OCI-LY1 (cell line): ENCODE measurements at regions not wholly inside any gene's neighbourhood (a gene's known extent, or its start where the extent isn't known, plus 50 kb on each side); places are given as distances from the start of the nearest gene placed in this dataset.

ENCODE experiments used
- H2AFZ ChIP-seq: fragments of 200-600 bp; sonication (generic), shearing (Covaris generic); 2 replicates; pipeline ENCODE4 v1.6.0; 2014; ENCODE audit warnings: antibody characterized with exemption, mild to moderate bottlenecking, low read length
- H3F3A ChIP-seq: fragments of 200-600 bp; sonication (generic), shearing (Covaris generic); 2 replicates; pipeline ENCODE4 v1.6.0; 2014; ENCODE audit warnings: mild to moderate bottlenecking, antibody characterized with exemption, low read length, moderate library complexity; ENCODE audit not compliant: insufficient read depth
- H3K27ac ChIP-seq: fragments of 200-600 bp; sonication (generic); 2 replicates; pipeline ENCODE4 v1.5.1; 2014; ENCODE audit warnings: low read length, mixed run types, mild to moderate bottlenecking, low read depth; ENCODE audit not compliant: poor library complexity, severe bottlenecking
- H3K27me3 ChIP-seq: fragments of 200-600 bp; sonication (generic); 2 replicates; pipeline ENCODE4 v1.6.0; 2014; ENCODE audit warnings: antibody characterized with exemption, mild to moderate bottlenecking, low read length, moderate library complexity; ENCODE audit not compliant: insufficient read depth
- H3K36me3 ChIP-seq: fragments of 200-600 bp; sonication (generic); 2 replicates; pipeline ENCODE4 v1.6.1; 2014; ENCODE audit warnings: mild to moderate bottlenecking, antibody characterized with exemption, low read length, moderate library complexity, mixed read lengths; ENCODE audit not compliant: insufficient read depth
- H3K4me1 ChIP-seq: fragments of 200-600 bp; sonication (generic); 2 replicates; pipeline ENCODE4 v1.5.1; 2014; ENCODE audit warnings: mild to moderate bottlenecking, low read length, moderate library complexity; ENCODE audit not compliant: insufficient read depth, severe bottlenecking
- H3K4me2 ChIP-seq: fragments of 200-600 bp; sonication (generic), shearing (Covaris generic); 2 replicates; pipeline ENCODE4 v1.6.1; 2014; ENCODE audit warnings: low read length
- H3K4me3 ChIP-seq: fragments of 200-600 bp; sonication (generic); 2 replicates; pipeline ENCODE4 v1.5.1; 2014; ENCODE audit warnings: low read length, low read depth, mild to moderate bottlenecking, mixed read lengths; ENCODE audit not compliant: poor library complexity, severe bottlenecking
- H3K79me2 ChIP-seq: fragments of 200-600 bp; shearing (Covaris generic); 2 replicates; pipeline ENCODE4 v1.6.1; 2016; ENCODE audit warnings: mixed run types, low read length, mixed read lengths; ENCODE audit not compliant: insufficient read depth
- H3K9ac ChIP-seq: fragments of 200-600 bp; sonication (generic), shearing (Covaris generic); 2 replicates; pipeline ENCODE4 v1.6.1; 2014; ENCODE audit warnings: mild to moderate bottlenecking, low read length, mixed read lengths
- H3K9me2 ChIP-seq: fragments of 200-600 bp; sonication (generic), shearing (Covaris generic); 2 replicates; pipeline ENCODE4 v1.6.1; 2014; ENCODE audit warnings: low read depth, mild to moderate bottlenecking, low read length, mixed read lengths
- H3K9me3 ChIP-seq: fragments of 200-600 bp; shearing (Covaris generic); 2 replicates; pipeline ENCODE4 v1.6.1; 2014; ENCODE audit warnings: low read length, mixed read lengths
- H4K20me1 ChIP-seq: fragments of 200-600 bp; sonication (generic), shearing (Covaris generic); 2 replicates; pipeline ENCODE4 v1.6.0; 2016; ENCODE audit warnings: mild to moderate bottlenecking, low read length; ENCODE audit not compliant: insufficient read depth
- CTCF ChIP-seq: fragments of 200-600 bp; sonication (generic), shearing (Covaris generic); IDR thresholded peaks from 2 replicates; pipeline ENCODE4 v1.5.1; 2017; ENCODE audit warnings: mild to moderate bottlenecking, antibody characterized with exemption, low read length, moderate library complexity, mixed read lengths
- EZH2 ChIP-seq: fragments of 200-600 bp; sonication (generic), shearing (Covaris generic); IDR thresholded peaks from 2 replicates; pipeline ENCODE4 v1.8.0; 2017; ENCODE audit warnings: borderline replicate concordance, mixed run types, mild to moderate bottlenecking, antibody characterized with exemption, low read length, moderate library complexity, mixed read lengths

DNA sequence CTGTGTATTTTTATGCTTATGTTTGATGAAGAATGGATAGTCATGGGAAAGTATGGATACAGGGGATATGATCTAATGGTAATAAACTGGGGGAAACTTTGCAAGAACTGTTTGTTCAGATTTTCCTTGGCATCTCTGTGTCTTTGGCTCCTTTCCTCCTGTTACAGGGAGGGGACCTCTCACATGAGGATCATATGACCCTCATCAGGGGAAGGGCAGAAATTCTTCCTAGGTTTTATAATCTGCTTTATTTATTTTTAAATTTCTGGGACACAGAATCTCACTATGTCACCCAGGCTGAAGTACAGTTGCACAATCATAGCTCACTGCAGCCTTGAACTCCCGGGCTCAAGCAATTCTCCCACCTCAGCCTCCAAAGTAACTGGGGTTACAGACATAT is 526.5 kb downstream of the CCER1 start:
- Histone ChIP-seq H3K79me2 (no peaks in the 10 kb centered on the region), H3K27me3 (no peaks in the 10 kb centered on the region), H3K9ac (no peak overlapping the region), H3K27ac (no peak overlapping the region), H3K4me3 (no peak overlapping the region), H3K9me2 (no peaks in the 10 kb centered on the region), H3F3A (no peaks in the 10 kb centered on the region), H3K9me3 (no peaks in the 10 kb centered on the region), H3K4me1 (no peaks in the 10 kb centered on the region), H3K36me3 (no peaks in the 10 kb centered on the region), H4K20me1 (no peaks in the 10 kb centered on the region), H3K4me2 (no peak overlapping the region), H2AFZ (no peak overlapping the region)
- no peak for TF ChIP-seq CTCF
- no peak for TF ChIP-seq EZH2

- H3K4me2 ChIP-seq: no peak overlapping the region
- TF ChIP-seq EZH2 (no peak), CTCF (no peak)
Measured at GRCh38 chr12:90423965-90424364, 531.0 kb downstream of the CCER1 start.

DNA sequence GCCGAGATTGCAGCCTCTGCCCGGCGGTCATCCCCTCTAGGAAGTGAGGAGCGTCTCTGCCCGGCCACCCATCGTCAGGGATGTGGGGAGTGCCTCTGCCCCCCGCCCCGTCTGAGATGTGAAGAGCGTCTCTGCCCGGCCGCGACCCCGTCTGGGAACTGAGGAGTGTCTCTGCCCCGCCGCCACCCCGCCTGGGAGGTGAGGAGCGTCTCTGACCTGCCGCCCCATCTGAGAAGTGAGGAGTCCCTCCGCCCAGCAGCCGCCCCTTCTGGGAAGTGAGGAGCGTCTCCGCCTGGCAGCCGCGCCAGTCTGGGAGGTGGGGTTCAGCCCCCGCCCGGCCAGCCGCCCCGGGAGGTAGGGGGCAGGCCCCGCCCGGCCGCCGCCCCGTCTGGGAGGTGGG is 544.0 kb downstream of the CCER1 start:
- no peaks in the 10 kb centered on the region for H3K4me1 ChIP-seq
- H3F3A ChIP-seq: no peaks in the 10 kb centered on the region
- no peaks in the 10 kb centered on the region for H3K9me3 ChIP-seq
- H3K4me2 ChIP-seq: no peak overlapping the region
- H3K9ac ChIP-seq: no peak overlapping the region
- no peaks in the 10 kb centered on the region for H3K27me3 ChIP-seq
- no peaks in the 10 kb centered on the region for H3K79me2 ChIP-seq
- H4K20me1 ChIP-seq: no peaks in the 10 kb centered on the region
- TF ChIP-seq EZH2 (no peak), CTCF (no peak)
- H3K36me3 ChIP-seq: no peaks in the 10 kb centered on the region
- H3K27ac ChIP-seq: no peak overlapping the region
- no peaks in the 10 kb centered on the region for H3K9me2 ChIP-seq
- no peak overlapping the region for H2AFZ ChIP-seq
- H3K4me3 ChIP-seq: no peak overlapping the region

More at GRCh38 chr12:90423965-90424364, 531.0 kb downstream of the CCER1 start:
- no peaks in the 10 kb centered on the region for H4K20me1 ChIP-seq
- H3K4me1 ChIP-seq: no peaks in the 10 kb centered on the region
- no peak overlapping the region for H2AFZ ChIP-seq
- no peaks in the 10 kb centered on the region for H3K27me3 ChIP-seq
- no peak overlapping the region for H3K9ac ChIP-seq
- H3K79me2 ChIP-seq: no peaks in the 10 kb centered on the region
- H3K36me3 ChIP-seq: no peaks in the 10 kb centered on the region
- H3K4me3 ChIP-seq: no peak overlapping the region
- H3F3A ChIP-seq: no peaks in the 10 kb centered on the region
- H3K9me3 ChIP-seq: no peaks in the 10 kb centered on the region
- H3K9me2 ChIP-seq: no peaks in the 10 kb centered on the region
- H3K27ac ChIP-seq: no peak overlapping the region
